ENCODE measurements at regions not wholly inside any gene's neighbourhood (a gene's known extent, or its start where the extent isn't known, plus 50 kb on each side); places are given as distances from the start of the nearest gene placed in this dataset.

- DNase-seq, result no peak
- no peak overlapping the region for H3K27ac ChIP-seq
- no peaks in the 10 kb centered on the region for H3K4me1 ChIP-seq
- intact Hi-C loops (cut with DNase I; ENCODE audit: low total_unique reads), result no loop called here
- H3K9me3 ChIP-seq, result no peaks in the 10 kb centered on the region
- TF ChIP-seq CTCF (IDR thresholded peaks at IDR 0.05), result no peak
- no peak for TF ChIP-seq POLR2A (IDR thresholded peaks at IDR 0.05)
- H3K4me3 ChIP-seq, result no peak overlapping the region
- no peaks in the 10 kb centered on the region for H3K27me3 ChIP-seq
- H3K36me3 ChIP-seq, result no peaks in the 10 kb centered on the region
Observed at GRCh38 chr5:56426693-56427092, 193.6 kb upstream of the ANKRD55 start.

GRCh38 chr5:56422076-56422762, 189.1 kb upstream of the ANKRD55 start:
- Histone ChIP-seq H3K4me3 (no peak overlapping the region), H3K9me3 (peaks cover 0 to 14% of the 10 kb centered on the region in 2 donors), H3K36me3 (no peaks in the 10 kb centered on the region), H3K4me1 (no peaks in the 10 kb centered on the region), H3K27me3 (no peaks in the 10 kb centered on the region), H3K27ac (no peak overlapping the region)
- no peak for DNase-seq
- intact Hi-C loops (cut with DNase I; ENCODE audit: low total_unique reads), result no loop called here
- TF ChIP-seq POLR2A (IDR thresholded peaks at IDR 0.05) (no peak), CTCF (IDR thresholded peaks at IDR 0.05) (no peak)

- no peak for DNase-seq
- Histone ChIP-seq H3K27ac (no peak overlapping the region), H3K4me3 (no peak overlapping the region), H3K9me3 (peaks cover 0 to 14% of the 10 kb centered on the region in 2 donors), H3K36me3 (no peaks in the 10 kb centered on the region), H3K4me1 (no peaks in the 10 kb centered on the region), H3K27me3 (no peaks in the 10 kb centered on the region)
- intact Hi-C loops (cut with DNase I; ENCODE audit: low total_unique reads), result no loop called here
- no peak for TF ChIP-seq CTCF (IDR thresholded peaks at IDR 0.05)
- TF ChIP-seq POLR2A (IDR thresholded peaks at IDR 0.05), result no peak
Observed at GRCh38 chr5:56421246-56422075, 188.3 kb upstream of the ANKRD55 start.

GRCh38 chr5:56420323-56420722, 187.2 kb upstream of the ANKRD55 start:
- intact Hi-C loops (cut with DNase I; ENCODE audit: low total_unique reads), result no loop called here
- no peak for TF ChIP-seq CTCF (IDR thresholded peaks at IDR 0.05)
- no peak for TF ChIP-seq POLR2A (IDR thresholded peaks at IDR 0.05)
- Histone ChIP-seq H3K4me1 (no peaks in the 10 kb centered on the region), H3K27me3 (no peaks in the 10 kb centered on the region), H3K36me3 (no peaks in the 10 kb centered on the region), H3K4me3 (no peak overlapping the region), H3K9me3 (peaks cover 0 to 14% of the 10 kb centered on the region in 2 donors), H3K27ac (no peak overlapping the region)
- DNase-seq, result no peak

- Histone ChIP-seq H3K4me1 (no peaks in the 10 kb centered on the region), H3K27me3 (no peaks in the 10 kb centered on the region), H3K9me3 (peaks cover 0 to 14% of the 10 kb centered on the region in 2 donors), H3K4me3 (no peak overlapping the region), H3K36me3 (no peaks in the 10 kb centered on the region), H3K27ac (no peak overlapping the region)
- TF ChIP-seq POLR2A (IDR thresholded peaks at IDR 0.05) (no peak), CTCF (IDR thresholded peaks at IDR 0.05) (no peak)
- no peak for DNase-seq
- intact Hi-C loops (cut with DNase I; ENCODE audit: low total_unique reads), result no loop called here
Observed at GRCh38 chr5:56419667-56420066, 186.5 kb upstream of the ANKRD55 start.

Data from uterus (tissue), 3 donors.